Fibroblast of pulmonary artery (primary cell): ENCODE measurements at regions not wholly inside any gene's neighbourhood (a gene's known extent, or its start where the extent isn't known, plus 50 kb on each side); places are given as distances from the start of the nearest gene placed in this dataset.

Experiments
- DNase-seq: peaks from one replicate; pipeline ENCODE4 v3.0.0-alpha.2; 2010; ENCODE audit warnings: low read depth
- H3K4me3 ChIP-seq: replicated peaks from 2 replicates; pipeline ENCODE4 v1.5.1; 2011; ENCODE audit warnings: low read depth, mild to moderate bottlenecking, control low read depth, low read length, moderate library complexity
- CTCF ChIP-seq: IDR thresholded peaks from 2 replicates; pipeline ENCODE4 v1.5.1; 2011; ENCODE audit warnings: mild to moderate bottlenecking, control low read depth, low read length, inconsistent platforms; ENCODE audit errors: missing control alignments

GRCh38 chr4:18155067-18156041 lies 133.8 kb upstream of the LCORL start:
- no peak overlapping the region for H3K4me3 ChIP-seq
- DNase-seq = no peak

GRCh38 chr4:18138076-18138665 lies 116.6 kb upstream of the LCORL start:
- H3K4me3 ChIP-seq = no peak overlapping the region
- DNase-seq = no peak
- no peak for TF ChIP-seq CTCF

More at GRCh38 chr4:18155067-18156041, 133.8 kb upstream of the LCORL start:
- no peak for TF ChIP-seq CTCF

GRCh38 chr4:18134111-18134510 lies 112.6 kb upstream of the LCORL start:
- TF ChIP-seq CTCF = no peak
- no peak for DNase-seq
- H3K4me3 ChIP-seq = no peak overlapping the region

- no peak overlapping the region for H3K4me3 ChIP-seq
- DNase-seq = no peak
- no peak for TF ChIP-seq CTCF
These were observed 108.7 kb upstream of the LCORL start for GRCh38 chr4:18130256-18130655.

GRCh38 chr4:18128241-18128640 lies 106.7 kb upstream of the LCORL start:
- no peak for TF ChIP-seq CTCF
- no peak overlapping the region for H3K4me3 ChIP-seq
- no peak for DNase-seq

- H3K4me3 ChIP-seq = no peak overlapping the region
- DNase-seq = no peak
- no peak for TF ChIP-seq CTCF
These were observed 105.5 kb upstream of the LCORL start for GRCh38 chr4:18127030-18127429.
